ENCODE measurements at regions not wholly inside any gene's neighbourhood (a gene's known extent, or its start where the extent isn't known, plus 50 kb on each side); places are given as distances from the start of the nearest gene placed in this dataset.

- peak; percentile 4 for DNase-seq (ENCODE audit: low spot score)
Measured at GRCh38 chrY:4035801-4036511, 457.1 kb downstream of the TGIF2LY start.

All from hematopoietic multipotent progenitor cell treated with erythropoietin and hydrocortisone succinate and interleukin-3 and kit ligand, for 15 days (in vitro differentiated cells).